ENCODE measurements at regions not wholly inside any gene's neighbourhood (a gene's known extent, or its start where the extent isn't known, plus 50 kb on each side); places are given as distances from the start of the nearest gene placed in this dataset.

DNA sequence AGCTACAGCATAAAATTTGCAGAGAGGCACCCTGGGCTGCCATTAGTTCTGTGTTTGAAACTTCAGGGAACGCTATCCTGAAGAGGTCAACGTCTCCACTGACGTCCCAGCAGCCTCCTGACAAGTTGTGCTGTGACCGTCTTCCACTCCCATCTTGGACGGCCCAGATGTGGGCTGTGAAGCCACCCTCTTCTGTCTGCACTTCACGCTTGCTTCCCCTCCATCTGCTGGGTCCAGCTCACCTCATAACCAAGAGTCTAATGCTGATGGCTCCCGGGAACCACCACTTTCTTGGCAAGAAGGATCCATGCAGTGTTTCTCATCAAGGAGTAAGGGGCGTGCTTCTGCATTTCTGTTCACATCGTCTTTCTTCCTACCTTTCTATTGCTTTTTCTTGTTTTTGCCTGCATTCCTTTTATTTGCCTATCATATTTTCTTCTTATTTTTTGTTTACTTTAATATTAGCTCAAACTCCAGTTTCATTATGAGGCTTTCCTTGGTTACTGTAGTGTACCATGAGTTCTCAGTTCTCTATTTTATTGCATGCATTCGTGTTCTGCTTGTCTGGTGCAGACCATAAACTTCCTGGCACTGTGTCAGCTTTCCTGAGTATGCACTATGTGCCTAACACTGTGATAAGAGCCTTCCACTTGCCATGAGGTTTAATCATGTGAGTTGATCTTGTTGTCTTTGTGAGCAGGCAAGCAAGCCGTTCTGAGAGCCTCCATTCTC is 631.8 kb upstream of the RAB6C start:
- Histone ChIP-seq H3K27ac (no peak overlapping the region), H3K4me3 (ENCODE audit: low read depth in 1 of 2, low read length in 1 of 2) (no peak overlapping the region), H3K4me1 (ENCODE audit: control insufficient read depth in 1 of 2, insufficient read depth in 1 of 2, low read depth in 1 of 2, low read length in 1 of 2) (no peaks in the 10 kb centered on the region), H3K9me3 (no peaks in the 10 kb centered on the region), H3K36me3 (no peaks in the 10 kb centered on the region), H3K27me3 (no peaks in the 10 kb centered on the region)
- TF ChIP-seq, protein P1, sequence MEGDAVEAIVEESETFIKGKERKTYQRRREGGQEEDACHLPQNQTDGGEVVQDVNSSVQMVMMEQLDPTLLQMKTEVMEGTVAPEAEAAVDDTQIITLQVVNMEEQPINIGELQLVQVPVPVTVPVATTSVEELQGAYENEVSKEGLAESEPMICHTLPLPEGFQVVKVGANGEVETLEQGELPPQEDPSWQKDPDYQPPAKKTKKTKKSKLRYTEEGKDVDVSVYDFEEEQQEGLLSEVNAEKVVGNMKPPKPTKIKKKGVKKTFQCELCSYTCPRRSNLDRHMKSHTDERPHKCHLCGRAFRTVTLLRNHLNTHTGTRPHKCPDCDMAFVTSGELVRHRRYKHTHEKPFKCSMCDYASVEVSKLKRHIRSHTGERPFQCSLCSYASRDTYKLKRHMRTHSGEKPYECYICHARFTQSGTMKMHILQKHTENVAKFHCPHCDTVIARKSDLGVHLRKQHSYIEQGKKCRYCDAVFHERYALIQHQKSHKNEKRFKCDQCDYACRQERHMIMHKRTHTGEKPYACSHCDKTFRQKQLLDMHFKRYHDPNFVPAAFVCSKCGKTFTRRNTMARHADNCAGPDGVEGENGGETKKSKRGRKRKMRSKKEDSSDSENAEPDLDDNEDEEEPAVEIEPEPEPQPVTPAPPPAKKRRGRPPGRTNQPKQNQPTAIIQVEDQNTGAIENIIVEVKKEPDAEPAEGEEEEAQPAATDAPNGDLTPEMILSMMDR (IDR thresholded peaks at IDR 0.05): no peak

DNA sequence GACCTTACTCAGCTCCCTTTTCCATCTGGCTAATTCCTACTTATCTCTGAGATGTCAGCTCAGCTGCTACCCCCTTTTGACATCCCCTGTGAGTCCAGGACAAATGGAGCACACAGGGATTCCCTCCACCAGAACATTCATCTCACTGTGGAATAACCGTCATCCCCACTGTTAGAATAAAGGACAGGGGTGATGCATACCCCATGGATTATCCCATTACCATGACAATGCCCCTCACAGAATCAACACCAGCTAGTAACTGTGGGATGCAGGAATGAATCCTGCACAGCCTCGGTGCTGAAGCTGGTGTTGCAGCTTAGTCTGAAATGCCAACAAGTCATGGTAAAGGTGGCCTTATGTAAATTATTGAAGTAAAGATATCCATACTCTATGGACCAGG is 624.8 kb upstream of the RAB6C start:
- Histone ChIP-seq H3K27me3 (no peaks in the 10 kb centered on the region), H3K36me3 (no peaks in the 10 kb centered on the region), H3K4me1 (ENCODE audit: control insufficient read depth in 1 of 2, insufficient read depth in 1 of 2, low read depth in 1 of 2, low read length in 1 of 2) (no peaks in the 10 kb centered on the region), H3K9me3 (no peaks in the 10 kb centered on the region), H3K27ac (no peak overlapping the region), H3K4me3 (ENCODE audit: low read depth in 1 of 2, low read length in 1 of 2) (no peak overlapping the region)
- TF ChIP-seq, protein P1 (IDR thresholded peaks at IDR 0.05): no peak

DNA sequence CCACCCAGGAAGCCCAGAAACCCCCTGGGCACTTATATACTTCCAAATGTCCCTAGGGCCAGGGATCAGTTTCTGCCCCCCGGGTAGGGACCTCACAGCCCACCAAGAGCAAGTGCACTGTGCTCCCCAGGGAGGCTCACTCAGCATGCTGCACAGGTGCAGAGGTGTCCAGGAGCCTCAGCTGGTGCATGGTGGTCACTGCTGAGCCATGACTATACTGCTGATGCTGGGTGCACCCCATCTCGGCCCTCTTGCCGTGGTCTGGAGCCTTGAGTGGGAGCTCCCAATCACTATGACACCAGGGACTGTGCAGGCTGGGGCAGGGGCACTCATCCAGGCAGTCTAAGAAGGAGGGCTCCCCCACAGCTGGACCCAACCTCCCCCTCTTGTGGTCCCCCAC is 617.8 kb upstream of the RAB6C start:
- TF ChIP-seq, protein P1 (IDR thresholded peaks at IDR 0.05): no peak
- Histone ChIP-seq H3K9me3 (no peaks in the 10 kb centered on the region), H3K27me3 (no peaks in the 10 kb centered on the region)

DNA sequence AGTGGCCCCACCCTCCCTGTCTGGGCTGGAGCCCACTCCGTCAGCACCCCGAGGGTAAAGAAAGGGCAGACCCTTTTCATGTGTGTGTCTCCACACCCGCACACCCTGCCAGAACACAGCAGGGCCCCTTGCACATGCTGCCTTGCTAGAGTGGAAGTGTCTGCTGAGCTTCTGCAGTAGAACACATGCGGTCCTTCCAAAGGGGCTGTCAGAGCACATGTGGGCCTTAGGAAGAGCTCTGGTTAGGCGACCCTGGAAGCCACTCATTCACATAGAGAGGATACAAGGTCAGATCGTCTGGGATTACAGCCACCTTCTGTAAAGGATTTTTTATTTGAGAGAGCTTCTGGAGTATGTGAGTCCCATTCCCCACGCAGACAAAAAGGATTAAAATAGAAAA is 613.2 kb upstream of the RAB6C start:
- H3K36me3 ChIP-seq: no peaks in the 10 kb centered on the region
- no peaks in the 10 kb centered on the region for H3K4me1 ChIP-seq (ENCODE audit: control insufficient read depth in 1 of 2, insufficient read depth in 1 of 2, low read depth in 1 of 2, low read length in 1 of 2)
- H3K27ac ChIP-seq: no peak overlapping the region
- TF ChIP-seq, protein P1 (IDR thresholded peaks at IDR 0.05): no peak
- H3K27me3 ChIP-seq: no peaks in the 10 kb centered on the region
- no peaks in the 10 kb centered on the region for H3K9me3 ChIP-seq
- no peak overlapping the region for H3K4me3 ChIP-seq (ENCODE audit: low read depth in 1 of 2, low read length in 1 of 2)

More for the DNA sequence above, 617.8 kb upstream of the RAB6C start:
- no peaks in the 10 kb centered on the region for H3K4me1 ChIP-seq (ENCODE audit: control insufficient read depth in 1 of 2, insufficient read depth in 1 of 2, low read depth in 1 of 2, low read length in 1 of 2)
- no peak overlapping the region for H3K4me3 ChIP-seq (ENCODE audit: low read depth in 1 of 2, low read length in 1 of 2)
- no peak overlapping the region for H3K27ac ChIP-seq
- no peaks in the 10 kb centered on the region for H3K36me3 ChIP-seq

DNA sequence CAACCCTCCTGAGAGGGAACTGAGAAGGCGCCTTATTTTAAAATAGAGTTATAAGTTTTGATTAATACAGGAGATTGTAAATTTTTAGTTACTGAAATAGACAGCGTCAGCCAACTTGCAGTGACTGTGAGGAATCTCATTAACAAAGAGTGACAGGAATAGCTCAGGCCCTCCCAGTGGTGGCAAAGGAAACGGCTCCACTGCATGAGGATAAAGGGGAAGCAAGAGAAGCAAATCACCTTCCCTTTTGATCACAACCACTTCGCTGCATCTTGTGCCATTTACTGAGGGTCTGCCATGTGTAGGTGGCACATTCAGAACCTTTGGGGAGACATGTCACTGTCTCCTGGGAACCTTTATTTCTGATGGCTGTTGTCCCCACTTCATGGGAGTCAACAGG is 612.4 kb upstream of the RAB6C start:
- Histone ChIP-seq H3K4me1 (ENCODE audit: control insufficient read depth in 1 of 2, insufficient read depth in 1 of 2, low read depth in 1 of 2, low read length in 1 of 2) (no peaks in the 10 kb centered on the region), H3K36me3 (no peaks in the 10 kb centered on the region), H3K27ac (no peak overlapping the region), H3K4me3 (ENCODE audit: low read depth in 1 of 2, low read length in 1 of 2) (no peak overlapping the region), H3K27me3 (no peaks in the 10 kb centered on the region), H3K9me3 (no peaks in the 10 kb centered on the region)
- TF ChIP-seq, protein P1 (IDR thresholded peaks at IDR 0.05): no peak
